ENCODE measurements at regions not wholly inside any gene's neighbourhood (a gene's known extent, or its start where the extent isn't known, plus 50 kb on each side); places are given as distances from the start of the nearest gene placed in this dataset.

DNA sequence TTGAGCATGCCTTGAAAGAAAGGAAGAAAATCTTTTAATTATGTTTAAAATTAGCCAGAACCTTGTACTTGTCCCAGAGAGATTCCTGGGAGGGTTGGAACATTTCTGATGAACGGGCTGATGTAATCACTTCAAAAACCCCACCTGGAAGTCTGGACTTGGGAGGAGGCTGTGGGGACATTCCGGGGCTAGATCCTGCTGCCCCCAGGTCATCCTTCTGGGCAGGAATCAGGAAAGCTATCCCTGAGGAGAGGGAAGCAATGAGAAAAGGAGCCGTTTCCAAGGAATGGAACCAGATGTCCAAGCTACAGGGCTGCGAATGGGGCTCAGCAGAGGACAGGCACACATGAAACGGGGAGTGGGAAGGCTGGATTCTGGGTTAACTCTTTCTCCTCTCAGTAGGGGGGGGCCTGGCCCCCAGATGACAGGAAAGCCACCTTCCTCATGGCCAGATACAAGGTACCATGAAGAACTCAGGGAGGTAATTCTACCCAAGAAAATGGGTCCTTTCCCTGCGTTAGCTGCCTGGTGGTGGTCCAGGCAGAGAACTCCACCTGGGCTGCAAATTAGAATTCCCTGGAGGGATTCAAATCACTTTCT is 280.1 kb downstream of the TCF7L2 start:
- intact Hi-C loops (cut with micrococcal nuclease) = no loop called here
- no peak for ATAC-seq
- in situ Hi-C loops (cut with MboI) = no loop called here
- Histone ChIP-seq H4K20me1 (replicated peaks; ENCODE audit: control insufficient read depth, insufficient read depth, low read length) (0 out of 2 replicates have a peak, but pooled peaks cover 3% of the 10 kb centered on the region), H3K9me3 (replicated peaks; ENCODE audit: control insufficient read depth, insufficient read depth, low read depth, low read length) (no peaks in the 10 kb centered on the region), H3K79me2 (ENCODE audit: control insufficient read depth, insufficient read depth, low read length) (no peaks in the 10 kb centered on the region), H3K9ac (ENCODE audit: insufficient read depth in 1 of 2, low read depth in 2 of 2, low read length in 2 of 2) (no peak overlapping the region), H2AFZ (ENCODE audit: low read depth, low read length) (no peak overlapping the region), H3K27me3 (ENCODE audit: control insufficient read depth in 2 of 2, insufficient read depth in 2 of 2, low read length in 2 of 2) (peaks cover 0 to 14% of the 10 kb centered on the region in 2 experiments; a peak in 2 of 5 replicates), H3K27ac (ENCODE audit: extremely low read depth, low read depth, low read length) (no peak overlapping the region), H3K4me1 (replicated peaks in 1 of 2; ENCODE audit: control insufficient read depth in 2 of 2, insufficient read depth in 2 of 2, low read length in 2 of 2) (no peaks in the 10 kb centered on the region), H3K9me1 (ENCODE audit: control insufficient read depth, insufficient read depth, low read length) (no peaks in the 10 kb centered on the region), H3K36me3 (ENCODE audit: control insufficient read depth, insufficient read depth, low read length) (no peaks in the 10 kb centered on the region), H3K4me2 (ENCODE audit: insufficient read depth, low read length) (no peak overlapping the region), H3K4me3 (no peak overlapping the region)
- CTCF ChIA-PET (ENCODE audit: low intra/inter-chr PET ratio) = no interaction called here
- WGBS (ENCODE audit: insufficient coverage, low coverage, missing lambda C conversion rate) = 6% methylated on average over 3 of the region's 6 CpGs
- BruUV-seq (replicated peaks) = no TSS peak
- no peak for FAIRE-seq
- no peak for TF ChIP-seq SMARCA5 (IDR thresholded peaks at IDR 0.05)
- TF ChIP-seq CHD4 (IDR thresholded peaks at IDR 0.05; ENCODE audit: insufficient read depth, insufficient replicate concordance, low read depth, low read length, poor library complexity, severe bottlenecking) = no peak
- no peak for TF ChIP-seq PCBP1 (IDR thresholded peaks at IDR 0.05; ENCODE audit: low read depth, low read length, poor library complexity, severe bottlenecking)
- TF ChIP-seq BCOR (IDR thresholded peaks at IDR 0.05) = no peak
- TF ChIP-seq GABPB1 (CRISPR knock-in tag; IDR thresholded peaks at IDR 0.05) = no peak
- no peak for TF ChIP-seq UBTF (IDR thresholded peaks at IDR 0.05; ENCODE audit: borderline replicate concordance in 1 of 2, low read depth in 2 of 2, low read length in 2 of 2)
- no peak for TF ChIP-seq LCOR (CRISPR knock-in tag; IDR thresholded peaks at IDR 0.05)
- TF ChIP-seq SMARCA4 (IDR thresholded peaks at IDR 0.05) = no peak
- DNase-seq (ENCODE audit: extremely low read depth in 1 of 4, low spot score in 3 of 4) = no peak
- POLR2A ChIA-PET = interaction anchor here (1.5 kb wide), 1 partner anchor 10 kb away, joined by 5 read pairs; no protein-coding TSS in a partner anchor

Data from K562 (cell line).